Glomerular visceral epithelial cell (primary cell): ENCODE measurements at regions not wholly inside any gene's neighbourhood (a gene's known extent, or its start where the extent isn't known, plus 50 kb on each side); places are given as distances from the start of the nearest gene placed in this dataset.
A peak's percentile ranks its signal among the peaks of the same experiment; 100 is the strongest.
"Not testable (repeated sequence)": the region's sequence is repeated elsewhere in the genome, so short reads cannot be mapped to it uniquely, and the experiment has no call there.

Source experiments
- DNase-seq: peaks from one replicate; pipeline ENCODE4 v3.0.0-alpha.2; 2016; ENCODE audit errors: extremely low spot score

GRCh38 chr10:62498271-62498670, 124.1 kb downstream of the ZNF365 start:
- DNase-seq, result no peak

- not testable (repeated sequence) for DNase-seq
These were observed 125.9 kb downstream of the ZNF365 start for GRCh38 chr10:62500116-62500515.

GRCh38 chr10:62501547-62501946, 127.4 kb downstream of the ZNF365 start:
- DNase-seq, result no peak

GRCh38 chr10:62502995-62503613, 128.9 kb downstream of the ZNF365 start:
- no peak for DNase-seq

GRCh38 chr10:62503872-62504271, 129.7 kb downstream of the ZNF365 start:
- DNase-seq, result no peak

GRCh38 chr10:62506371-62506770, 132.2 kb downstream of the ZNF365 start:
- DNase-seq, result no peak

GRCh38 chr10:62511238-62511637, 137.1 kb downstream of the ZNF365 start:
- DNase-seq, result no peak

GRCh38 chr10:62511656-62512055, 137.5 kb downstream of the ZNF365 start:
- peak; percentile 37 for DNase-seq

- peak; percentile 60 for DNase-seq
These were observed 138.7 kb downstream of the ZNF365 start for GRCh38 chr10:62512732-62513475.

- DNase-seq, result peak; percentile 28
These were observed 140.0 kb downstream of the ZNF365 start for GRCh38 chr10:62514079-62514693.

GRCh38 chr10:62517252-62517651, 143.1 kb downstream of the ZNF365 start:
- no peak for DNase-seq

GRCh38 chr10:62527019-62527827, 153.1 kb downstream of the ZNF365 start:
- DNase-seq, result no peak

GRCh38 chr10:62528441-62528840, 154.3 kb downstream of the ZNF365 start:
- no peak for DNase-seq

GRCh38 chr10:62529396-62529795, 155.2 kb downstream of the ZNF365 start:
- no peak for DNase-seq

- no peak for DNase-seq
These were observed 159.9 kb downstream of the ZNF365 start for GRCh38 chr10:62534031-62534430.

- no peak for DNase-seq
These were observed 164.4 kb downstream of the ZNF365 start for GRCh38 chr10:62538606-62539005.

GRCh38 chr10:62540389-62540788, 166.2 kb downstream of the ZNF365 start:
- DNase-seq, result no peak

GRCh38 chr10:62541811-62542210, 167.6 kb downstream of the ZNF365 start:
- DNase-seq, result no peak

- no peak for DNase-seq
These were observed 169.6 kb downstream of the ZNF365 start for GRCh38 chr10:62543571-62544355.

GRCh38 chr10:62545160-62546066, 171.2 kb downstream of the ZNF365 start:
- no peak for DNase-seq
